Activated T-helper 17 cell treated with anti-CD3 and anti-CD28 coated beads, Interleukin-2, amount 50 U/mL, for 72 hours (primary cell): ENCODE measurements at regions not wholly inside any gene's neighbourhood (a gene's known extent, or its start where the extent isn't known, plus 50 kb on each side); places are given as distances from the start of the nearest gene placed in this dataset.

ENCODE experiments used
- ATAC-seq: fragments of 150-1000 bp; cut with Tn5 transposase; replicated peaks from 2 replicates; pipeline ENCODE4 v1.10.0; 2021; ENCODE audit warnings: mild to moderate bottlenecking, moderate library complexity
- H3K27ac Mint-ChIP-seq: one replicate; pipeline ENCODE4 v1.8.0; 2022; ENCODE audit warnings: mixed read lengths
- H3K27me3 Mint-ChIP-seq: one replicate; pipeline ENCODE4 v1.8.0; 2022; ENCODE audit warnings: mixed read lengths
- H3K36me3 Mint-ChIP-seq: one replicate; pipeline ENCODE4 v1.8.0; 2022; ENCODE audit warnings: low read depth, mild to moderate bottlenecking, mixed read lengths
- H3K4me1 Mint-ChIP-seq: one replicate; pipeline ENCODE4 v1.8.0; 2022; ENCODE audit warnings: mixed read lengths
- H3K4me3 Mint-ChIP-seq: one replicate; pipeline ENCODE4 v1.8.0; 2022; ENCODE audit warnings: mild to moderate bottlenecking, mixed read lengths
- H3K9me3 Mint-ChIP-seq: one replicate; pipeline ENCODE4 v1.8.0; 2022; ENCODE audit warnings: mixed read lengths

DNA sequence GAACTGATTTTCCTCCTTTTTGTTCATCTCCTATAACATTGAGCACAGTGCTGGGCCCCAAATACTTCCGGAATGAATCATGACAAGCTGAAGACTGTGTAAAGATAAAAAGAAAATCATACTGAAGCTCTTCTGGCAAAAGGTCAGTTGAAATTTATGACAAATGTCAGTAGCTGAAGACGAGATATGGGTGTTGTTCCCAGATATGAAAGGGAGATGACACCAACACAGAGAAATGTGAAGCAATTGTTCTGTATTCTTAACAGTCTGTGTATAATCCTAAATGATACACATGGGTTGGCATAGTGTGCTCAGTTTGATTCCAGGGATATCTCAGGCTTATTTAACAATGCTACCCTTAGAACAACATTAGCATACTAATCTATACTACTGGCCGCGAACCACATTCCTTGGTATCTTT lies 170.5 kb upstream of the PITX2 start:
- H3K4me1 Mint-ChIP-seq, result no peaks in the 10 kb centered on the region
- no peaks in the 10 kb centered on the region for H3K27me3 Mint-ChIP-seq
- no peak overlapping the region for H3K4me3 Mint-ChIP-seq
- H3K27ac Mint-ChIP-seq, result no peak overlapping the region
- no peaks in the 10 kb centered on the region for H3K9me3 Mint-ChIP-seq
- no peaks in the 10 kb centered on the region for H3K36me3 Mint-ChIP-seq
- ATAC-seq, result no peak

DNA sequence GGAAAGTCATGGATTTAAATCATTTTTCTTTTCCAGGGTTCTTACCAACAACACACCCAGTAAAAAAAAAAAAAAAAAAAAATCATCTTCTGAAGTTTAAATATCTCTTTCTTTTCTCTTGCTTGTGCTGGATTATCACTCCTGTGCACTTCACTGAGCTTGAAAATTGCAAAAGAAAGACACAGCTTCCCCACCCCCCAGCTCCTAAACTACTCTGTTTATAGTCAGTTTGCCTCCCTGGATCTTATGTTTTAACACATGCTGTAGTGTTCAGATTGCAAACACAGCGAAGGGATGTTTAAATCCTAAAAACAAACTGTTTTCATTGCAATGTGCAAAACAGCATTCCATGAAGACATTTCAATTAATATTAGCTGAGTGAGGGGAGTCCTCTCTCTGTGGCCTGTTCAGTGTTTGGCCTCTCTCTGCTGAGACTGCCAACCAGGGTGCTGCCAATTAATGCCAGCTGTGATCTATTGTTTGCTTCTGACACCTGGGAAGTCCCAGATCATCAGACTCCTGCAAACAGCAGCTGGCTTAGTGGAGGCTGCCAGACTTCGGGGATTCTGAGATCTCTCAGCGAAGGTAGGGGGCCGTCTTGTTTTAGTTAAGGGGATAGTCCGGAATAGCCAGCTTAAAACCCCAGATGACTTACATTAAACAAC lies 171.1 kb upstream of the PITX2 start:
- no peaks in the 10 kb centered on the region for H3K36me3 Mint-ChIP-seq
- H3K4me1 Mint-ChIP-seq, result no peaks in the 10 kb centered on the region
- ATAC-seq, result no peak
- no peaks in the 10 kb centered on the region for H3K9me3 Mint-ChIP-seq
- H3K27ac Mint-ChIP-seq, result no peak overlapping the region
- peaks cover 4% of the 10 kb centered on the region for H3K27me3 Mint-ChIP-seq
- H3K4me3 Mint-ChIP-seq, result no peak overlapping the region

DNA sequence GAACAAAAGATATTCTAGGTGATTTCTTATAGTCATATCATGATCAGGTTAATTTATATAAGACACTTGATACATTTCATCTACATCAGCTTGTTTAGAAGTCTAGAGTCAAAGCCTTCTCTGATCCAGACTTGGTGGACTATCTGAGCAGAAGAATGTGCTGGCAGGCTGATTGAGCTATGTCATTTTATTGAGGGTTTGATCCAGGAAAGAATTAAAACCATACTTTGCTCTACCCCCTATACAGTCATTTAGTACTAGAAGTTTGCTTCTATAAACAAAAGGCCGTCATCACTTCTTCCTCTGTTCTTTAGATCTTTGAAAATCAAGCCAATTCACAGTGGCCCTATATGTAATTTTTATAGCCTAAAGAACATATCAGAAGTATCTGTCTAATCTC lies 173.1 kb upstream of the PITX2 start:
- no peaks in the 10 kb centered on the region for H3K4me1 Mint-ChIP-seq
- no peak overlapping the region for H3K27ac Mint-ChIP-seq
- H3K36me3 Mint-ChIP-seq, result no peaks in the 10 kb centered on the region
- no peak for ATAC-seq
- no peaks in the 10 kb centered on the region for H3K9me3 Mint-ChIP-seq
- no peak overlapping the region for H3K4me3 Mint-ChIP-seq
- H3K27me3 Mint-ChIP-seq, result peaks cover 8% of the 10 kb centered on the region

DNA sequence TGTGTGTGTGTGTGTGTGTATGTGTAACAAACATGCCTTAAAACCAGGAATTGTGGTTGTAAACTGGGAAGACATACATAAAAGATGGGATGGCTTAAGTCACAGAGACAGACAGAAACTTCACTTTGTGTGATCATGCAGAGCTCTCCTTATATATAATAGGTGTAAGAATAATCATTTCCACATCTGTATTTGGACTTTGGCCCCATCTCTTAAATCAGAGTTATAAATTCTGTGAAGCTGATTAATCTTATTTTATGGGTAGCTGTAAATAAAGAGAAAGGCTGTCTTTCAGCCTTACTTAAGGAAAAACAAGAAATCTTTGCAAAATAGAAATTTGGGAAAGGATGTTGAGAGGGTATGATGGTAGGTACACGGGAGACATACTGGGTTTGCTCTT lies 174.6 kb upstream of the PITX2 start:
- Mint-ChIP-seq H3K36me3 (no peaks in the 10 kb centered on the region), H3K4me3 (no peak overlapping the region), H3K27me3 (peaks cover 8% of the 10 kb centered on the region), H3K4me1 (no peaks in the 10 kb centered on the region), H3K27ac (no peak overlapping the region), H3K9me3 (no peaks in the 10 kb centered on the region)
- no peak for ATAC-seq

DNA sequence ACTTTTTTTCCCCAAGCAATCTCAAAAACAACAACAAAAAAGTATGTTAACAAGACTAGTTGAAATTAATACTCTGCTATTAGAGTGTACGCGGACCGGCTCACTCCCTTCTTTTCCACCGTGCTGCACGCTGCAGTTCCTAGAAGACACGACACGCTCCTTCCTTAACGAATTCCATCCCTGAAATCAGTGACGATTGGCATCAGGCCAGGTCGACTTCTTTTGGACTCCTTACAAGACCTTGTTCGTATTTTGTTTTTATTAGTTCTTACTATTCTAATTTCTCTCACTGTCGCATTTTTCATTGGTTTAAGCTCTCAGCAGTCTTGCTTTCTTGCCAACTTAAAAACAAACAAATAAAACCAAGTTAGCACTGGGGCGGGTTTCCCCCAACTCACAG lies 175.8 kb upstream of the PITX2 start:
- no peaks in the 10 kb centered on the region for H3K4me1 Mint-ChIP-seq
- peaks cover 8% of the 10 kb centered on the region for H3K27me3 Mint-ChIP-seq
- no peak overlapping the region for H3K27ac Mint-ChIP-seq
- ATAC-seq, result no peak
- H3K9me3 Mint-ChIP-seq, result no peaks in the 10 kb centered on the region
- no peaks in the 10 kb centered on the region for H3K36me3 Mint-ChIP-seq
- H3K4me3 Mint-ChIP-seq, result no peak overlapping the region

DNA sequence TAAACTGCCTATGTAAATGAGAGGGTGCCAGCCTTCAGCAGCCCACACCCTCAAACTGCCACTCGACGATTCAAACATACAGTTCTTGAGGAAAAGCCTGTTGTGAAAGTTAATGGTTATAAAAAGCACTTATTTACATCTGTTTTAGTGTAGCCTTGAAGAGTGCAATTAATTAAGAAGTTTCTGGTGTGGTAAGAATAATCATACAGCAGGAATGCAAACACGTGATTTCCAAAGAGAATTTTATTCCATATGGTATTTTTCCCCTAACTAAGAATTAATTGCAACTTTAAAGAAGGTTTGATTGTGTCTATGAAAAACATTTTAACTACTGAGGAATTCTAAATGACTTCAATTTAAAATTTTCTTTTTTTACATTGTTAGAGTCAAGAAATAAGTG lies 176.3 kb upstream of the PITX2 start:
- H3K4me3 Mint-ChIP-seq, result no peak overlapping the region
- no peak for ATAC-seq
- no peaks in the 10 kb centered on the region for H3K4me1 Mint-ChIP-seq
- no peaks in the 10 kb centered on the region for H3K36me3 Mint-ChIP-seq
- H3K27me3 Mint-ChIP-seq, result peaks cover 8% of the 10 kb centered on the region
- no peaks in the 10 kb centered on the region for H3K9me3 Mint-ChIP-seq
- no peak overlapping the region for H3K27ac Mint-ChIP-seq

DNA sequence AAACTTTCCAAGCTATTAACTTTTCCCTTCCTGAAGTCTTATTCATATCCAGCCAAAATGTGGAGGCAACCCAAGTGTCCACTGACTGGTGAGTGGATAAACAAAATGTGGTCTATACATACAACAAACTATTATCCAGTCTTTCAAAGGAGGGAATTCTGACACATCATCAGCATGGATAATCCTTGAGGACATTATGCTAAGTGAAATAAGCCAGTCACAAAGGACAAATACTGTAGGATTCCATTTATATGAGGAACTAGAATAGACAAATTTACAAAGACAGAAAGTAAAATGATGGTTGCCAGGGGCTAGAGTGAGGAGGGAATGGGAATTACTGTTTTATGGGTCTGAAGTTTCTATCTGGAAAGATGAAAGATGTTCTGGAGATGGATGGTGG lies 178.7 kb upstream of the PITX2 start:
- Mint-ChIP-seq H3K27me3 (peaks cover 8% of the 10 kb centered on the region), H3K4me1 (no peaks in the 10 kb centered on the region), H3K36me3 (no peaks in the 10 kb centered on the region), H3K9me3 (no peaks in the 10 kb centered on the region), H3K4me3 (no peak overlapping the region), H3K27ac (no peak overlapping the region)
- ATAC-seq, result no peak

DNA sequence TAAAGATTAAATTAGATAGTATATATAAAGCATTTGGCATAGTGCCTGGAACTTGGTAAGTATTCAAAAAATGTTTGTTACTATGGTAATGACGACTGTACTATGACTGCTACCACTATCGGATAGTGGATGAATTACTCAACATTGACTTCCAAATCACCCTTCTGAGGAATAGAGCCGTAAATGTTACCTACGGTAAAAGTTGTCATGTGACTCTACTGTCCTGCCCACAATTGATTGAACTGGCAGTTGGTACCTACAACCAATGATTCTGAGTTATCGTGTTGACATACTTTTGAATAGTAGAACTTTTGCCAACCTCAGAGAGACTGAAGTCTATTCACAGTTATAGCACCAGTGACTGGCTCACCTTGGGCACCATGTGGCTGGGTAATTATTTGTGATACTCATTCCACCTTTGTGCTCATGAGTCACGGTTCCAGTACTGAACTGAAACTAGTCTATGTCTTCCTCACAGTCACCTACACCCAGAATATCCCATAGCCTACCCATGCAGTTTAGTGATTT lies 185.5 kb upstream of the PITX2 start:
- no peaks in the 10 kb centered on the region for H3K9me3 Mint-ChIP-seq
- no peak overlapping the region for H3K4me3 Mint-ChIP-seq
- no peaks in the 10 kb centered on the region for H3K27me3 Mint-ChIP-seq
- no peak for ATAC-seq
- H3K27ac Mint-ChIP-seq, result no peak overlapping the region
- no peaks in the 10 kb centered on the region for H3K36me3 Mint-ChIP-seq
- no peaks in the 10 kb centered on the region for H3K4me1 Mint-ChIP-seq

DNA sequence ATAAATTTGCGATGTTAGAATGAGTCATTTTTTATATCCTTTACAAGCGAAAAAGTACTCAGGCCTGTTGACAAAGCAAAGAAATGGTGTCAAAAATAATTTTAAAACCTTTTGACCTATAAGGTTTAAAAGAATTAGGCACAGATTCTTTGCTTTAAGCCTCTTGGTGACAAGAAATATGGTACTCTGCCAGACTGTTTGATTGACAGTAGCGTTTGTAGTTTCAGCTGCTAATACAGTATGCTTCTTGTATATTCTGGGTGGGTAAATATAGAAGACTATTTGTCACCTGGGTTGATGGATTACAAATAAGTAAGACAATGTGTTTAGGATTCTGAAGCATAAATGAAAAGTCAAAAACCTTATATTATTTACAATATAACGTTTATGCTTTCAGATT lies 193.1 kb upstream of the PITX2 start:
- Mint-ChIP-seq H3K27me3 (no peaks in the 10 kb centered on the region), H3K4me3 (no peak overlapping the region), H3K9me3 (peaks cover 6% of the 10 kb centered on the region), H3K4me1 (no peaks in the 10 kb centered on the region), H3K27ac (no peak overlapping the region), H3K36me3 (no peaks in the 10 kb centered on the region)
- no peak for ATAC-seq

DNA sequence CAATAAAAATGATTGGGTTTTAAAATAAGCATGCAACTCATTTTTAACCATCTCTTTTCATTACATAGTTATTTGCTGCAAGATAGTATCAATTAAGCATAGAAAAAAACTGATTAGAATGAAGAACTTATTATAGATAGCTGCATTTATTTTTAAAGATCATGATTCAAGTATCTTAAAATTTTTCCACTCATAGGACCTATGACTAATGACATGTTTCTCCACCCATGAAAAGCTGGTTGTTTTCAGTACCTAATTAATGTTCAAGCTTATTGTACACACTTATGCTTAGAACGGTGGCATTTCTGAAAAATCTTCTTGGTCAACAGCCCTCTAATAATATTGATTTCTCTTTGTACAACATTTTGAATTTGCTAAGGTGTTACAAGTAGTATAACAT lies 193.5 kb upstream of the PITX2 start:
- H3K27me3 Mint-ChIP-seq, result no peaks in the 10 kb centered on the region
- H3K9me3 Mint-ChIP-seq, result peaks cover 6% of the 10 kb centered on the region
- H3K4me1 Mint-ChIP-seq, result no peaks in the 10 kb centered on the region
- no peak overlapping the region for H3K27ac Mint-ChIP-seq
- H3K4me3 Mint-ChIP-seq, result no peak overlapping the region
- ATAC-seq, result no peak
- H3K36me3 Mint-ChIP-seq, result no peaks in the 10 kb centered on the region

DNA sequence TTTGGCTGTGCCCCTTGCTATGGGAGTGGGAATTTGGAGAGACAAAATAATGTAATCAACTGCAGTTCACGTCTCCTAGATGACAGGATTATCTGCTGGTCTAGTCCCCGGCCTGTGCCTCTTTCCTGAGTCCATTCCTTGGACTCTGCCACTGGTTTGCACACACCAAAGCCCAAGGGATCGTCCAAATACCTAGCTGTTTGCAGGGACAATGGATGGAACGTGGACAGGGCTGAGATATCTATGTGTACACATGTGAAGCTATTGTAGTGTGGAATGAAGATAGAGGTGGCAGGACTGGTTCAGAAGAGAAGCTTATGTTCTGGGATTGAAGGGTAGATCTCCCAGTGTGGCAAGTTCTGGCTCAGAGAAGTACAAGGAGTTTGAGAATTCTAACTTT lies 198.3 kb upstream of the PITX2 start:
- Mint-ChIP-seq H3K27ac (no peak overlapping the region), H3K4me3 (no peak overlapping the region), H3K36me3 (no peaks in the 10 kb centered on the region), H3K27me3 (no peaks in the 10 kb centered on the region), H3K4me1 (no peaks in the 10 kb centered on the region), H3K9me3 (no peaks in the 10 kb centered on the region)
- ATAC-seq, result no peak

DNA sequence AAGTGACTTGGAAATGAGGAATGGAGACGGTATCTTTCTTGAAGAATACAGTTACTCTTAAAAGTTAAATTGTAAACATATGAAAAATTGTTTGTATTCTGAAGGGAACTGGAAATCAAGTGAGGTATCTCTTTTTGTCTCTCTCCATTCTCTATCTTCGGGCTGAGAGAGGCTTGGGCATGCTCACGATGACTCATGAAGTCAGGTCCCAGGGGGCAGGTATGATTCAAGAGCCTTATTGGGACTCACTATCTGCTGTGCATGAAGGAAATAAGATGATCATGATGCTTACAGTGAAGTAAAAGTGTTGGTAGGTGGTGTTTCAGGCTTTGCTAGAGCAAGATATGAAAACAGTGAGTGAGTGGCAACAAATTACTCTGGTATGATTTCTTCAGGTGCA lies 200.4 kb upstream of the PITX2 start:
- H3K27me3 Mint-ChIP-seq, result no peaks in the 10 kb centered on the region
- no peak overlapping the region for H3K27ac Mint-ChIP-seq
- H3K36me3 Mint-ChIP-seq, result no peaks in the 10 kb centered on the region
- H3K4me3 Mint-ChIP-seq, result no peak overlapping the region
- no peak for ATAC-seq
- H3K9me3 Mint-ChIP-seq, result no peaks in the 10 kb centered on the region
- no peaks in the 10 kb centered on the region for H3K4me1 Mint-ChIP-seq

DNA sequence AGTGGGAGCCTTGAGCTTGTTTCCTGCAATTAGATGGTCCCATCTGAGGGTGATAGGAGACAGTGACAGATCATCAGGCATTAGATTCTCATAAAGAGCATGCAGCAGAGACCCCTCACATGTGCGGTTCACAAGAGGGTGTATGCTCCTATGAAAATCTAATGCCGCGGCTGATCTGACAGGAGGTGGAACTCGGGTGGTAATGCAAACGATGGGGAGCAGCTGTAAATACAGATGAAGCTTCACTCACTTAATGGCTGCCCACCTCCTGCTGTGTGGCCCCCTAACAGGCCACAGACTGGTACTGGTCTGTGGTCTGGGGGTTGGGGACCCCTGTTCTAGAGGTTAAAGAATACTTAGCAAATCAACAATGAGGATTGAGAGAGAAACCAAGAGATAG lies 201.5 kb upstream of the PITX2 start:
- no peak overlapping the region for H3K27ac Mint-ChIP-seq
- no peak for ATAC-seq
- H3K9me3 Mint-ChIP-seq, result no peaks in the 10 kb centered on the region
- no peaks in the 10 kb centered on the region for H3K4me1 Mint-ChIP-seq
- no peak overlapping the region for H3K4me3 Mint-ChIP-seq
- no peaks in the 10 kb centered on the region for H3K27me3 Mint-ChIP-seq
- H3K36me3 Mint-ChIP-seq, result no peaks in the 10 kb centered on the region

DNA sequence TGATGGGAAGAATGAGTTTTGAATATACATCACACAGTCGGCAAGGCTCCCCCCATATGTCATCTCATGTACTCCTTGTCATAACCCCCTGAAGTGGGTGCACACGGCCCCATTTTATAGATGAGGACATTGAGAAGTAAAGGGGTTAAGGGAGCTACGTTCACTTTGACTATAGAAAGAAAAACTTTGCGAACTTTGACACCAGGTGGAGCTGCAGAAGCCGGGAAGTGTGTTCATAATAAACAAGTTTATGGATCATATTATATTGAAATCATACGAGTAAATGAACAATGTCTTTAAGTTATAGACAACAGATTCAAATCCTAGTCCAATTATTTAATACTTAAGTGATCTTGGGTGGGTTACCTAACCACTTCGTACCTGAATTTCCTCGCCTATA lies 203.8 kb upstream of the PITX2 start:
- ATAC-seq, result no peak
- no peaks in the 10 kb centered on the region for H3K36me3 Mint-ChIP-seq
- H3K4me3 Mint-ChIP-seq, result no peak overlapping the region
- H3K9me3 Mint-ChIP-seq, result no peaks in the 10 kb centered on the region
- no peak overlapping the region for H3K27ac Mint-ChIP-seq
- H3K27me3 Mint-ChIP-seq, result no peaks in the 10 kb centered on the region
- H3K4me1 Mint-ChIP-seq, result no peaks in the 10 kb centered on the region

DNA sequence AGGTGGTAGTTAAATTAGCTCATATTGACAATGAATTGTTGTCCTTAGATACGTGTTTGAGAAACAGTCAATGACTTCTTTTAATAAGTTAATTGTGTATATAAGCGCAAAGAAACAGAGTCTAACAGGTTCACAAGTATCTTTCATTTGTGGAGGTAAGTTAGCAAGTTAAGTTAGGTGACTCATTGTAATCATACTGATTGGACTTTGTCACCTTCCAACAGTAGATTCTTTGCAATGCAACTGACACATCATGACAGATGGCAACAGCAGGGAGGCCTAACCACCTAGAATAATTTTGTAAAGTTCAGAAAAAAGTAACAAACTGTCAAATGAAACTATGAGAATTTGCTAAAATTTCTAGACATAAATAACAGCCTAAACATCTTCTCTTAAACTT lies 207.6 kb upstream of the PITX2 start:
- H3K27me3 Mint-ChIP-seq, result no peaks in the 10 kb centered on the region
- no peak for ATAC-seq
- H3K9me3 Mint-ChIP-seq, result no peaks in the 10 kb centered on the region
- no peaks in the 10 kb centered on the region for H3K36me3 Mint-ChIP-seq
- no peak overlapping the region for H3K4me3 Mint-ChIP-seq
- no peaks in the 10 kb centered on the region for H3K4me1 Mint-ChIP-seq
- no peak overlapping the region for H3K27ac Mint-ChIP-seq

DNA sequence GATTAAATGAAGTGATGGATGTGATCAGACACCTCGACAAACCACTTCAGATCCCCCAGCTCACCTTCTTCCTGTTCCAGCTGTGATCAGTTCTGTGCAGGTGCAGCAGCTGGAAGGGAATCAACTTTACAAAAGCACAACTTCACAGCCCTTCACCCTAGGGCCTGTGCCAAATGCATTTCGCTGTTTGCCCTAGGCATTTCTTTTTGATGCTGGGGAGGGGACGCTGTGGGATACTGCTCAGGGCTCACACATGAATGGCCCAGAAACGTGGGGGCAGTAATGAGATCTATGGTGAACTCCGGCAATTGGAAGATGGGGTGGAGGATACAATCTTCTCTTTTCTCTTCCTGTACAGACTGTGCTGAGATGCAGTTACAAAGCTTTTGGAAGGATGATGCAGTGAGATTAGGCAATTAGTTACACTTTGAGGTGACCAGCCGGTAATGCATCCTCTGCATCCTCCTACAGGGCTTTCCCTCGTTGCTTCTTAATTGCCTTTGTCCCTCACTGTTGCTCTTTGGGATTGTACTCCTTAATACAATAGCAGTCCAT lies 215.1 kb upstream of the PITX2 start:
- ATAC-seq, result no peak
- Mint-ChIP-seq H3K4me1 (no peaks in the 10 kb centered on the region), H3K27me3 (no peaks in the 10 kb centered on the region), H3K9me3 (no peaks in the 10 kb centered on the region), H3K36me3 (no peaks in the 10 kb centered on the region), H3K27ac (no peak overlapping the region), H3K4me3 (no peak overlapping the region)
